ENCODE measurements at regions not wholly inside any gene's neighbourhood (a gene's known extent, or its start where the extent isn't known, plus 50 kb on each side); places are given as distances from the start of the nearest gene placed in this dataset.

- no peak overlapping the region for H3K27ac ChIP-seq
- DNase-seq (ENCODE audit: low spot score) = no peak
- no peak overlapping the region for H3K4me3 ChIP-seq
- Mint-ChIP-seq H3K27ac (no peak overlapping the region), H3K4me3 (no peak overlapping the region), H3K4me1 (peaks cover 5% of the 10 kb centered on the region), H3K36me3 (no peaks in the 10 kb centered on the region), H3K27me3 (ENCODE audit: insufficient read depth, low read depth) (no peaks in the 10 kb centered on the region), H3K9me3 (no peaks in the 10 kb centered on the region)
- H3K9me3 ChIP-seq (ENCODE audit: low read depth) = no peaks in the 10 kb centered on the region
- H3K27me3 ChIP-seq = no peaks in the 10 kb centered on the region
- H2AFZ ChIP-seq (replicated peaks) = no peak overlapping the region
- no peak for TF ChIP-seq CTCF (IDR thresholded peaks at IDR 0.05)
- no peak for TF ChIP-seq EZH2 (IDR thresholded peaks at IDR 0.05)
- TF ChIP-seq EZH2phosphoT487 (IDR thresholded peaks at IDR 0.05) = no peak
- H4K20me1 ChIP-seq (ENCODE audit: low read depth) = no peaks in the 10 kb centered on the region
- no peaks in the 10 kb centered on the region for H3K4me1 ChIP-seq
- no peak overlapping the region for H3K4me2 ChIP-seq
- H3K79me2 ChIP-seq (ENCODE audit: low read depth) = no peaks in the 10 kb centered on the region
- H3F3A ChIP-seq (ENCODE audit: low read depth) = no peaks in the 10 kb centered on the region
- H3K9ac ChIP-seq = no peak overlapping the region
- no peaks in the 10 kb centered on the region for H3K36me3 ChIP-seq
Measured at GRCh38 chr4:136861091-136861490, 671.2 kb downstream of the PCDH18 start.

- no peak for TF ChIP-seq EZH2 (IDR thresholded peaks at IDR 0.05)
- no peak for TF ChIP-seq EZH2phosphoT487 (IDR thresholded peaks at IDR 0.05)
- no peak for TF ChIP-seq CTCF (IDR thresholded peaks at IDR 0.05)
- Histone ChIP-seq H3K27me3 (no peaks in the 10 kb centered on the region), H3K4me1 (no peaks in the 10 kb centered on the region), H3K79me2 (ENCODE audit: low read depth) (no peaks in the 10 kb centered on the region), H3K4me3 (no peak overlapping the region), H3F3A (ENCODE audit: low read depth) (no peaks in the 10 kb centered on the region), H3K36me3 (no peaks in the 10 kb centered on the region), H4K20me1 (ENCODE audit: low read depth) (no peaks in the 10 kb centered on the region), H2AFZ (replicated peaks) (no peak overlapping the region), H3K9me3 (ENCODE audit: low read depth) (no peaks in the 10 kb centered on the region), H3K9ac (no peak overlapping the region), H3K27ac (no peak overlapping the region), H3K4me2 (no peak overlapping the region)
- H3K4me3 Mint-ChIP-seq = no peak overlapping the region
- H3K4me1 Mint-ChIP-seq = peaks cover 3% of the 10 kb centered on the region
- H3K9me3 Mint-ChIP-seq = peaks cover 2% of the 10 kb centered on the region
- no peak overlapping the region for H3K27ac Mint-ChIP-seq
- no peaks in the 10 kb centered on the region for H3K27me3 Mint-ChIP-seq (ENCODE audit: insufficient read depth, low read depth)
- no peaks in the 10 kb centered on the region for H3K36me3 Mint-ChIP-seq
- no peak for DNase-seq (ENCODE audit: low spot score)
Measured at GRCh38 chr4:136858903-136859302, 673.4 kb downstream of the PCDH18 start.

- no peak overlapping the region for H3K9ac ChIP-seq
- no peaks in the 10 kb centered on the region for H3K4me1 Mint-ChIP-seq
- H3K4me3 Mint-ChIP-seq = no peak overlapping the region
- H3F3A ChIP-seq (ENCODE audit: low read depth) = no peaks in the 10 kb centered on the region
- no peaks in the 10 kb centered on the region for H3K79me2 ChIP-seq (ENCODE audit: low read depth)
- H3K9me3 Mint-ChIP-seq = peaks cover 2% of the 10 kb centered on the region
- TF ChIP-seq EZH2phosphoT487 (IDR thresholded peaks at IDR 0.05) = no peak
- no peaks in the 10 kb centered on the region for H3K9me3 ChIP-seq (ENCODE audit: low read depth)
- H3K27me3 Mint-ChIP-seq (ENCODE audit: insufficient read depth, low read depth) = no peaks in the 10 kb centered on the region
- H3K27ac Mint-ChIP-seq = no peak overlapping the region
- no peaks in the 10 kb centered on the region for H3K4me1 ChIP-seq
- H3K4me2 ChIP-seq = no peak overlapping the region
- H3K27ac ChIP-seq = no peak overlapping the region
- H3K27me3 ChIP-seq = no peaks in the 10 kb centered on the region
- no peak overlapping the region for H2AFZ ChIP-seq (replicated peaks)
- DNase-seq (ENCODE audit: low spot score) = no peak
- H3K4me3 ChIP-seq = no peak overlapping the region
- H4K20me1 ChIP-seq (ENCODE audit: low read depth) = no peaks in the 10 kb centered on the region
- H3K36me3 Mint-ChIP-seq = no peaks in the 10 kb centered on the region
- H3K36me3 ChIP-seq = no peaks in the 10 kb centered on the region
Measured at GRCh38 chr4:136855886-136856285, 676.4 kb downstream of the PCDH18 start.

GRCh38 chr4:136850446-136850845, 681.8 kb downstream of the PCDH18 start:
- Histone ChIP-seq H2AFZ (replicated peaks) (no peak overlapping the region), H3K9ac (no peak overlapping the region), H3K4me2 (no peak overlapping the region), H3K36me3 (no peaks in the 10 kb centered on the region), H4K20me1 (ENCODE audit: low read depth) (no peaks in the 10 kb centered on the region), H3K4me1 (no peaks in the 10 kb centered on the region), H3K4me3 (no peak overlapping the region), H3K27ac (no peak overlapping the region), H3K27me3 (no peaks in the 10 kb centered on the region), H3F3A (ENCODE audit: low read depth) (no peaks in the 10 kb centered on the region), H3K79me2 (ENCODE audit: low read depth) (no peaks in the 10 kb centered on the region), H3K9me3 (ENCODE audit: low read depth) (no peaks in the 10 kb centered on the region)
- no peak for DNase-seq (ENCODE audit: low spot score)
- no peaks in the 10 kb centered on the region for H3K4me1 Mint-ChIP-seq
- H3K4me3 Mint-ChIP-seq = no peak overlapping the region
- H3K9me3 Mint-ChIP-seq = peaks cover 17% of the 10 kb centered on the region
- H3K27ac Mint-ChIP-seq = no peak overlapping the region
- H3K36me3 Mint-ChIP-seq = peaks cover 4% of the 10 kb centered on the region
- H3K27me3 Mint-ChIP-seq (ENCODE audit: insufficient read depth, low read depth) = no peaks in the 10 kb centered on the region
- TF ChIP-seq EZH2phosphoT487 (IDR thresholded peaks at IDR 0.05) (no peak), CTCF (IDR thresholded peaks at IDR 0.05) (no peak), EZH2 (IDR thresholded peaks at IDR 0.05) (no peak)
